GM06990 (cell line): ENCODE measurements at regions not wholly inside any gene's neighbourhood (a gene's known extent, or its start where the extent isn't known, plus 50 kb on each side); places are given as distances from the start of the nearest gene placed in this dataset.

Experiments
- DNase-seq: peaks from one replicate; pipeline ENCODE4 v3.0.0-alpha.2; 2011; ENCODE audit not compliant: insufficient read length; ENCODE audit errors: extremely low read depth
- H3K27me3 ChIP-seq: replicated peaks from 2 replicates; pipeline ENCODE4 v1.6.0; 2011; ENCODE audit warnings: low read length; ENCODE audit not compliant: control insufficient read depth, insufficient read depth
- H3K36me3 ChIP-seq: 2 replicates; pipeline ENCODE4 v1.5.1; 2011; ENCODE audit warnings: low read length; ENCODE audit not compliant: control insufficient read depth, insufficient read depth
- H3K4me3 ChIP-seq: replicated peaks from 2 replicates; pipeline ENCODE4 v1.5.1; 2011; ENCODE audit warnings: low read depth, mild to moderate bottlenecking, control low read depth, low read length
- CTCF ChIP-seq: IDR thresholded peaks from 2 replicates; pipeline ENCODE4 v1.5.1; 2011; ENCODE audit warnings: low read length, control low read depth, mild to moderate bottlenecking, inconsistent platforms; ENCODE audit not compliant: insufficient read depth, poor library complexity, severe bottlenecking

- no peak for DNase-seq
- no peaks in the 10 kb centered on the region for H3K27me3 ChIP-seq
Observed at GRCh38 chr5:106113922-106114321, 1556.8 kb downstream of the EFNA5 start.

GRCh38 chr5:106106384-106106783 lies 1564.4 kb downstream of the EFNA5 start:
- no peaks in the 10 kb centered on the region for H3K36me3 ChIP-seq
- H3K4me3 ChIP-seq = no peak overlapping the region
- H3K27me3 ChIP-seq = no peaks in the 10 kb centered on the region
- TF ChIP-seq CTCF = no peak
- DNase-seq = no peak

More at GRCh38 chr5:106113922-106114321, 1556.8 kb downstream of the EFNA5 start:
- Histone ChIP-seq H3K36me3 (no peaks in the 10 kb centered on the region), H3K4me3 (no peak overlapping the region)
- no peak for TF ChIP-seq CTCF

GRCh38 chr5:106097340-106097739 lies 1573.4 kb downstream of the EFNA5 start:
- TF ChIP-seq CTCF = no peak
- Histone ChIP-seq H3K4me3 (no peak overlapping the region), H3K27me3 (no peaks in the 10 kb centered on the region), H3K36me3 (no peaks in the 10 kb centered on the region)
- DNase-seq = no peak

GRCh38 chr5:106094839-106095238 lies 1575.9 kb downstream of the EFNA5 start:
- TF ChIP-seq CTCF = no peak
- Histone ChIP-seq H3K4me3 (no peak overlapping the region), H3K27me3 (no peaks in the 10 kb centered on the region), H3K36me3 (no peaks in the 10 kb centered on the region)
- DNase-seq = no peak

GRCh38 chr5:106094204-106094607 lies 1576.5 kb downstream of the EFNA5 start:
- no peak for TF ChIP-seq CTCF
- Histone ChIP-seq H3K36me3 (no peaks in the 10 kb centered on the region), H3K4me3 (no peak overlapping the region), H3K27me3 (no peaks in the 10 kb centered on the region)
- no peak for DNase-seq

- TF ChIP-seq CTCF = no peak
- no peak for DNase-seq
- Histone ChIP-seq H3K36me3 (no peaks in the 10 kb centered on the region), H3K4me3 (no peak overlapping the region), H3K27me3 (no peaks in the 10 kb centered on the region)
Observed at GRCh38 chr5:106093134-106093533, 1577.6 kb downstream of the EFNA5 start.
